Liver (tissue), 8 donors: ENCODE measurements at regions not wholly inside any gene's neighbourhood (a gene's known extent, or its start where the extent isn't known, plus 50 kb on each side); places are given as distances from the start of the nearest gene placed in this dataset.

Experiments used
- DNase-seq: peaks from one replicate; pipeline ENCODE4 v3.0.0-alpha.2; 2017; ENCODE audit warnings: low spot score
- H3K27ac ChIP-seq, 2 donors: one replicate each; pipeline ENCODE4 v1.7.0; 2013; ENCODE audit warnings: inconsistent platforms in 2 of 2, low read length in 2 of 2, control low read depth in 1 of 2, low read depth in 1 of 2, mild to moderate bottlenecking in 1 of 2
- H3K27me3 ChIP-seq, 4 donors: one replicate each; pipeline versions ENCODE4 v1.6.1 to v1.7.0; 2013; ENCODE audit warnings: low read length in 3 of 4, inconsistent platforms in 1 of 4, mild to moderate bottlenecking in 1 of 4, moderate library complexity in 1 of 4; ENCODE audit not compliant: control insufficient read depth in 4 of 4, insufficient read depth in 4 of 4
- H3K36me3 ChIP-seq, 4 donors: one replicate each; pipeline versions ENCODE4 v1.6.1 to v1.7.0; 2013; ENCODE audit warnings: low read length in 3 of 4, mild to moderate bottlenecking in 3 of 4, low read depth in 1 of 4, moderate library complexity in 1 of 4; ENCODE audit not compliant: control insufficient read depth in 4 of 4, insufficient read depth in 3 of 4
- H3K4me1 ChIP-seq, 4 donors: one replicate each; pipeline versions ENCODE4 v1.6.1 to v1.7.0; 2013; ENCODE audit warnings: low read length in 3 of 4, mild to moderate bottlenecking in 3 of 4, moderate library complexity in 1 of 4; ENCODE audit not compliant: control insufficient read depth in 4 of 4, insufficient read depth in 4 of 4
- H3K4me3 ChIP-seq, 3 donors: one replicate each; pipeline versions ENCODE4 v1.6.1 to v1.7.0; 2013; ENCODE audit warnings: low read length in 3 of 3, control low read depth in 1 of 3, low read depth in 1 of 3, mild to moderate bottlenecking in 1 of 3
- H3K9ac ChIP-seq, 2 donors: one replicate each; pipeline ENCODE4 v1.7.0; 2013; ENCODE audit warnings: low read length in 2 of 2, mild to moderate bottlenecking in 2 of 2, moderate library complexity in 2 of 2, control low read depth in 1 of 2, low read depth in 1 of 2
- H3K9me3 ChIP-seq, 4 donors: one replicate each; pipeline versions ENCODE4 v1.6.1 to v1.7.0; 2013; ENCODE audit warnings: low read length in 3 of 4; ENCODE audit not compliant: control insufficient read depth in 4 of 4
- CTCF ChIP-seq: fragments of 150-350 bp; IDR thresholded peaks from 2 replicates; pipeline ENCODE4 v1.5.1; 2017; ENCODE audit warnings: improper control_type of control experiment, low read depth, low read length; ENCODE audit not compliant: missing input control
- GABPA ChIP-seq, 2 donors: IDR thresholded peaks in 1 of 2; conservative IDR thresholded peaks in 1 of 2; 2 replicates each; pipeline ENCODE4 v1.6.1; 2016; ENCODE audit warnings: antibody characterized with exemption in 2 of 2, mild to moderate bottlenecking in 1 of 2, moderate library complexity in 1 of 2
- HNF4G ChIP-seq: IDR thresholded peaks from 2 replicates; pipeline ENCODE4 v1.6.1; 2016; ENCODE audit warnings: antibody characterized with exemption
- JUND ChIP-seq, 2 donors: IDR thresholded peaks; 2 replicates each; pipeline ENCODE4 v1.6.1; 2016; ENCODE audit warnings: antibody characterized with exemption in 2 of 2
- MAX ChIP-seq: IDR thresholded peaks from 2 replicates; pipeline ENCODE4 v1.6.1; 2016; ENCODE audit warnings: antibody characterized with exemption
- RAD21 ChIP-seq, 2 donors: IDR thresholded peaks; 2 replicates each; pipeline ENCODE4 v1.6.1; 2016; ENCODE audit warnings: antibody characterized with exemption in 2 of 2, mild to moderate bottlenecking in 2 of 2
- RXRA ChIP-seq, 2 donors: IDR thresholded peaks; 2 replicates each; pipeline ENCODE4 v1.6.1; 2017 to 2018; ENCODE audit warnings: antibody characterized with exemption in 2 of 2, mild to moderate bottlenecking in 1 of 2
- TAF1 ChIP-seq: conservative IDR thresholded peaks from 2 replicates; pipeline ENCODE4 v1.6.1; 2016; ENCODE audit warnings: antibody characterized with exemption, mild to moderate bottlenecking
- WGBS: extraction: QIAGEN DNeasy Blood & Tissue Kit; methylation state at CpG from one replicate; pipeline ENCODE4 v1.1.7; 2013; 5-methylcytosine and 5-hydroxymethylcytosine counted together
- TF ChIP-seq, protein P1 (sequence below): IDR thresholded peaks from 2 replicates; pipeline ENCODE4 v1.6.1; 2016; ENCODE audit warnings: antibody characterized with exemption
- donor health status: healthy.
- donor health status: healthy.
- donor health status: healthy.
- donor health status: healthy.
- donor health status: healthy.

- TF ChIP-seq RXRA (IDR thresholded peaks at IDR 0.05) (no peak), HNF4G (no peak)
Measured at GRCh38 chr12:132416121-132416673, 73.8 kb upstream of the FBRSL1 start (continued).

- H3K9ac ChIP-seq = no peak overlapping the region
- peaks cover 0 to 4% (median 1%) of the 10 kb centered on the region in 4 donors for H3K4me1 ChIP-seq
- no peaks in the 10 kb centered on the region for H3K9me3 ChIP-seq
- no peaks in the 10 kb centered on the region for H3K36me3 ChIP-seq
- 59% methylated on average over 25 of the region's 25 CpGs for WGBS
- DNase-seq = no peak
- no peak overlapping the region for H3K4me3 ChIP-seq
- no peak overlapping the region for H3K27ac ChIP-seq
- TF ChIP-seq JUND (IDR thresholded peaks at IDR 0.05) (no peak), RXRA (IDR thresholded peaks at IDR 0.05) (no peak), GABPA (IDR thresholded peaks at IDR 0.05 in 1 of 2, conservative IDR thresholded peaks at IDR 0.05 in 1 of 2) (no peak), TAF1 (no peak), MAX (no peak), CTCF (no peak)
- TF ChIP-seq, protein P1, sequence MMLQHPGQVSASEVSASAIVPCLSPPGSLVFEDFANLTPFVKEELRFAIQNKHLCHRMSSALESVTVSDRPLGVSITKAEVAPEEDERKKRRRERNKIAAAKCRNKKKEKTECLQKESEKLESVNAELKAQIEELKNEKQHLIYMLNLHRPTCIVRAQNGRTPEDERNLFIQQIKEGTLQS = no peak
- H3K27me3 ChIP-seq = no peaks in the 10 kb centered on the region
Measured at GRCh38 chr12:132415327-132416120, 74.4 kb upstream of the FBRSL1 start.

- Histone ChIP-seq H3K27ac (no peak overlapping the region), H3K4me1 (peaks cover 0 to 4% (median 1%) of the 10 kb centered on the region in 4 donors), H3K36me3 (no peaks in the 10 kb centered on the region), H3K9me3 (no peaks in the 10 kb centered on the region), H3K27me3 (no peaks in the 10 kb centered on the region), H3K9ac (no peak overlapping the region), H3K4me3 (no peak overlapping the region)
- DNase-seq = peak; percentile 79
- 16% methylated on average over 30 of the region's 30 CpGs for WGBS
- peak; percentile 93 to 97 for TF ChIP-seq RAD21 (IDR thresholded peaks at IDR 0.05)
- TF ChIP-seq CTCF = peak; percentile 93
- TF ChIP-seq, protein P1 = no peak
Measured at GRCh38 chr12:132414634-132415326, 75.2 kb upstream of the FBRSL1 start.
